Islet of Langerhans (tissue), 1 donor: ENCODE measurements at regions not wholly inside any gene's neighbourhood (a gene's known extent, or its start where the extent isn't known, plus 50 kb on each side); places are given as distances from the start of the nearest gene placed in this dataset.
"Not testable (repeated sequence)": the region's sequence is repeated elsewhere in the genome, so short reads cannot be mapped to it uniquely, and the experiment has no call there.

Experiments used
- FAIRE-seq: peaks from one replicate; lab custom pipeline; 2011; peaks lifted over from hg19 to GRCh38; lab: Jason Lieb, UNC

- FAIRE-seq = no peak
These were observed 232.9 kb downstream of the TM9SF2 start for GRCh38 chr13:99734013-99734693.

- FAIRE-seq = no peak
These were observed 232.1 kb downstream of the TM9SF2 start for GRCh38 chr13:99733346-99733745.

GRCh38 chr13:99731747-99732146, 230.5 kb downstream of the TM9SF2 start:
- no peak for FAIRE-seq

GRCh38 chr13:99730403-99730802, 229.1 kb downstream of the TM9SF2 start:
- FAIRE-seq = no peak

- no peak for FAIRE-seq
These were observed 228.5 kb downstream of the TM9SF2 start for GRCh38 chr13:99729745-99730144.

- not testable (repeated sequence) for FAIRE-seq
These were observed 226.4 kb downstream of the TM9SF2 start for GRCh38 chr13:99727651-99728050.

- FAIRE-seq = no peak
These were observed 225.1 kb downstream of the TM9SF2 start for GRCh38 chr13:99726282-99726894.

- FAIRE-seq = no peak
These were observed 224.4 kb downstream of the TM9SF2 start for GRCh38 chr13:99725644-99726043.

GRCh38 chr13:99724633-99725517, 223.6 kb downstream of the TM9SF2 start:
- no peak for FAIRE-seq

GRCh38 chr13:99723878-99724277, 222.6 kb downstream of the TM9SF2 start:
- no peak for FAIRE-seq

GRCh38 chr13:99722931-99723330, 221.7 kb downstream of the TM9SF2 start:
- no peak for FAIRE-seq

- FAIRE-seq = no peak
These were observed 221.1 kb downstream of the TM9SF2 start for GRCh38 chr13:99722338-99722818.

GRCh38 chr13:99721606-99722337, 220.5 kb downstream of the TM9SF2 start:
- FAIRE-seq = no peak

- FAIRE-seq = no peak
These were observed 216.8 kb downstream of the TM9SF2 start for GRCh38 chr13:99717959-99718674.

- no peak for FAIRE-seq
These were observed 207.9 kb downstream of the TM9SF2 start for GRCh38 chr13:99709134-99709533.

- no peak for FAIRE-seq
These were observed 203.1 kb downstream of the TM9SF2 start for GRCh38 chr13:99704390-99704789.

GRCh38 chr13:99703908-99704307, 202.6 kb downstream of the TM9SF2 start:
- FAIRE-seq = no peak

GRCh38 chr13:99702687-99703319, 201.5 kb downstream of the TM9SF2 start:
- no peak for FAIRE-seq

- FAIRE-seq = no peak
These were observed 199.2 kb downstream of the TM9SF2 start for GRCh38 chr13:99700468-99700867.

GRCh38 chr13:99698816-99699099, 197.5 kb downstream of the TM9SF2 start:
- no peak for FAIRE-seq
